ENCODE measurements at regions not wholly inside any gene's neighbourhood (a gene's known extent, or its start where the extent isn't known, plus 50 kb on each side); places are given as distances from the start of the nearest gene placed in this dataset.

GRCh38 chr1:5579966-5580365 lies 412.3 kb downstream of the NPHP4 start:
- Histone ChIP-seq H3K9ac (ENCODE audit: low read depth, low read length) (no peak overlapping the region), H3K4me1 (ENCODE audit: insufficient read depth, low read length) (no peaks in the 10 kb centered on the region), H3K36me3 (ENCODE audit: insufficient read depth, low read depth, low read length) (no peaks in the 10 kb centered on the region), H3K27me3 (ENCODE audit: insufficient read depth, low read length) (no peaks in the 10 kb centered on the region), H3K27ac (ENCODE audit: low read length) (no peak overlapping the region), H3K9me3 (ENCODE audit: insufficient read depth, low read depth, low read length) (no peaks in the 10 kb centered on the region), H3K4me3 (ENCODE audit: low read length) (no peak overlapping the region)

GRCh38 chr1:5578690-5579089 lies 413.5 kb downstream of the NPHP4 start:
- Histone ChIP-seq H3K9me3 (ENCODE audit: insufficient read depth, low read depth, low read length) (no peaks in the 10 kb centered on the region), H3K4me3 (ENCODE audit: low read length) (no peak overlapping the region), H3K27me3 (ENCODE audit: insufficient read depth, low read length) (no peaks in the 10 kb centered on the region)

GRCh38 chr1:5577255-5578040 lies 414.8 kb downstream of the NPHP4 start:
- Histone ChIP-seq H3K36me3 (ENCODE audit: insufficient read depth, low read depth, low read length) (no peaks in the 10 kb centered on the region), H3K4me1 (ENCODE audit: insufficient read depth, low read length) (no peaks in the 10 kb centered on the region), H3K4me3 (ENCODE audit: low read length) (no peak overlapping the region)

More at GRCh38 chr1:5578690-5579089, 413.5 kb downstream of the NPHP4 start:
- no peak overlapping the region for H3K9ac ChIP-seq (ENCODE audit: low read depth, low read length)
- no peaks in the 10 kb centered on the region for H3K4me1 ChIP-seq (ENCODE audit: insufficient read depth, low read length)
- H3K27ac ChIP-seq (ENCODE audit: low read length) = no peak overlapping the region
- no peaks in the 10 kb centered on the region for H3K36me3 ChIP-seq (ENCODE audit: insufficient read depth, low read depth, low read length)

GRCh38 chr1:5576673-5577065 lies 415.6 kb downstream of the NPHP4 start:
- H3K9ac ChIP-seq (ENCODE audit: low read depth, low read length) = no peak overlapping the region
- no peak overlapping the region for H3K4me3 ChIP-seq (ENCODE audit: low read length)
- H3K9me3 ChIP-seq (ENCODE audit: insufficient read depth, low read depth, low read length) = no peaks in the 10 kb centered on the region
- H3K27ac ChIP-seq (ENCODE audit: low read length) = no peak overlapping the region
- H3K4me1 ChIP-seq (ENCODE audit: insufficient read depth, low read length) = no peaks in the 10 kb centered on the region
- H3K36me3 ChIP-seq (ENCODE audit: insufficient read depth, low read depth, low read length) = no peaks in the 10 kb centered on the region
- no peaks in the 10 kb centered on the region for H3K27me3 ChIP-seq (ENCODE audit: insufficient read depth, low read length)

More at GRCh38 chr1:5577255-5578040, 414.8 kb downstream of the NPHP4 start:
- Histone ChIP-seq H3K9me3 (ENCODE audit: insufficient read depth, low read depth, low read length) (no peaks in the 10 kb centered on the region), H3K9ac (ENCODE audit: low read depth, low read length) (no peak overlapping the region), H3K27me3 (ENCODE audit: insufficient read depth, low read length) (no peaks in the 10 kb centered on the region), H3K27ac (ENCODE audit: low read length) (no peak overlapping the region)

GRCh38 chr1:5576011-5576672 lies 416.1 kb downstream of the NPHP4 start:
- Histone ChIP-seq H3K27me3 (ENCODE audit: insufficient read depth, low read length) (no peaks in the 10 kb centered on the region), H3K9me3 (ENCODE audit: insufficient read depth, low read depth, low read length) (0 out of 2 replicates have a peak, but pooled peaks cover 2% of the 10 kb centered on the region), H3K36me3 (ENCODE audit: insufficient read depth, low read depth, low read length) (no peaks in the 10 kb centered on the region), H3K27ac (ENCODE audit: low read length) (no peak overlapping the region), H3K4me3 (ENCODE audit: low read length) (no peak overlapping the region), H3K9ac (ENCODE audit: low read depth, low read length) (no peak overlapping the region), H3K4me1 (ENCODE audit: insufficient read depth, low read length) (no peaks in the 10 kb centered on the region)

- H3K9ac ChIP-seq (ENCODE audit: low read depth, low read length) = no peak overlapping the region
- peaks cover 4% of the 10 kb centered on the region; the same call in 1 of the 2 replicates for H3K9me3 ChIP-seq (ENCODE audit: insufficient read depth, low read depth, low read length)
- H3K4me1 ChIP-seq (ENCODE audit: insufficient read depth, low read length) = no peaks in the 10 kb centered on the region
- H3K36me3 ChIP-seq (ENCODE audit: insufficient read depth, low read depth, low read length) = no peaks in the 10 kb centered on the region
- H3K4me3 ChIP-seq (ENCODE audit: low read length) = no peak overlapping the region
- no peak overlapping the region for H3K27ac ChIP-seq (ENCODE audit: low read length)
- no peaks in the 10 kb centered on the region for H3K27me3 ChIP-seq (ENCODE audit: insufficient read depth, low read length)
These were observed 416.8 kb downstream of the NPHP4 start for GRCh38 chr1:5575396-5575940.

GRCh38 chr1:5574641-5575040 lies 417.6 kb downstream of the NPHP4 start:
- no peaks in the 10 kb centered on the region for H3K36me3 ChIP-seq (ENCODE audit: insufficient read depth, low read depth, low read length)
- H3K27me3 ChIP-seq (ENCODE audit: insufficient read depth, low read length) = no peaks in the 10 kb centered on the region
- H3K27ac ChIP-seq (ENCODE audit: low read length) = no peak overlapping the region
- no peaks in the 10 kb centered on the region for H3K4me1 ChIP-seq (ENCODE audit: insufficient read depth, low read length)
- H3K9me3 ChIP-seq (ENCODE audit: insufficient read depth, low read depth, low read length) = peaks cover 4% of the 10 kb centered on the region
- H3K4me3 ChIP-seq (ENCODE audit: low read length) = no peak overlapping the region
- H3K9ac ChIP-seq (ENCODE audit: low read depth, low read length) = no peak overlapping the region

GRCh38 chr1:5572794-5573193 lies 419.4 kb downstream of the NPHP4 start:
- no peaks in the 10 kb centered on the region for H3K27me3 ChIP-seq (ENCODE audit: insufficient read depth, low read length)
- no peak overlapping the region for H3K27ac ChIP-seq (ENCODE audit: low read length)
- H3K4me1 ChIP-seq (ENCODE audit: insufficient read depth, low read length) = no peaks in the 10 kb centered on the region
- no peaks in the 10 kb centered on the region for H3K36me3 ChIP-seq (ENCODE audit: insufficient read depth, low read depth, low read length)
- H3K9ac ChIP-seq (ENCODE audit: low read depth, low read length) = no peak overlapping the region
- no peak overlapping the region for H3K4me3 ChIP-seq (ENCODE audit: low read length)
- H3K9me3 ChIP-seq (ENCODE audit: insufficient read depth, low read depth, low read length) = peaks cover 10% of the 10 kb centered on the region

GRCh38 chr1:5571861-5572401 lies 420.3 kb downstream of the NPHP4 start:
- Histone ChIP-seq H3K4me1 (ENCODE audit: insufficient read depth, low read length) (no peaks in the 10 kb centered on the region), H3K4me3 (ENCODE audit: low read length) (no peak overlapping the region), H3K9ac (ENCODE audit: low read depth, low read length) (no peak overlapping the region), H3K27me3 (ENCODE audit: insufficient read depth, low read length) (no peaks in the 10 kb centered on the region), H3K27ac (ENCODE audit: low read length) (no peak overlapping the region), H3K36me3 (ENCODE audit: insufficient read depth, low read depth, low read length) (no peaks in the 10 kb centered on the region), H3K9me3 (ENCODE audit: insufficient read depth, low read depth, low read length) (peaks cover 10% of the 10 kb centered on the region)

GRCh38 chr1:5571438-5571837 lies 420.8 kb downstream of the NPHP4 start:
- Histone ChIP-seq H3K9ac (ENCODE audit: low read depth, low read length) (no peak overlapping the region), H3K36me3 (ENCODE audit: insufficient read depth, low read depth, low read length) (no peaks in the 10 kb centered on the region), H3K27ac (ENCODE audit: low read length) (no peak overlapping the region), H3K4me1 (ENCODE audit: insufficient read depth, low read length) (no peaks in the 10 kb centered on the region), H3K9me3 (ENCODE audit: insufficient read depth, low read depth, low read length) (peaks cover 10% of the 10 kb centered on the region), H3K27me3 (ENCODE audit: insufficient read depth, low read length) (no peaks in the 10 kb centered on the region), H3K4me3 (ENCODE audit: low read length) (no peak overlapping the region)

GRCh38 chr1:5570931-5571330 lies 421.3 kb downstream of the NPHP4 start:
- peaks cover 10% of the 10 kb centered on the region for H3K9me3 ChIP-seq (ENCODE audit: insufficient read depth, low read depth, low read length)

More at GRCh38 chr1:5570931-5571330, 421.3 kb downstream of the NPHP4 start:
- no peak overlapping the region for H3K4me3 ChIP-seq (ENCODE audit: low read length)
- H3K9ac ChIP-seq (ENCODE audit: low read depth, low read length) = no peak overlapping the region
- H3K27me3 ChIP-seq (ENCODE audit: insufficient read depth, low read length) = no peaks in the 10 kb centered on the region
- H3K27ac ChIP-seq (ENCODE audit: low read length) = no peak overlapping the region
- H3K4me1 ChIP-seq (ENCODE audit: insufficient read depth, low read length) = no peaks in the 10 kb centered on the region
- no peaks in the 10 kb centered on the region for H3K36me3 ChIP-seq (ENCODE audit: insufficient read depth, low read depth, low read length)

Measured in iPS-20b (cell line).